ENCODE measurements at regions not wholly inside any gene's neighbourhood (a gene's known extent, or its start where the extent isn't known, plus 50 kb on each side); places are given as distances from the start of the nearest gene placed in this dataset.

DNA sequence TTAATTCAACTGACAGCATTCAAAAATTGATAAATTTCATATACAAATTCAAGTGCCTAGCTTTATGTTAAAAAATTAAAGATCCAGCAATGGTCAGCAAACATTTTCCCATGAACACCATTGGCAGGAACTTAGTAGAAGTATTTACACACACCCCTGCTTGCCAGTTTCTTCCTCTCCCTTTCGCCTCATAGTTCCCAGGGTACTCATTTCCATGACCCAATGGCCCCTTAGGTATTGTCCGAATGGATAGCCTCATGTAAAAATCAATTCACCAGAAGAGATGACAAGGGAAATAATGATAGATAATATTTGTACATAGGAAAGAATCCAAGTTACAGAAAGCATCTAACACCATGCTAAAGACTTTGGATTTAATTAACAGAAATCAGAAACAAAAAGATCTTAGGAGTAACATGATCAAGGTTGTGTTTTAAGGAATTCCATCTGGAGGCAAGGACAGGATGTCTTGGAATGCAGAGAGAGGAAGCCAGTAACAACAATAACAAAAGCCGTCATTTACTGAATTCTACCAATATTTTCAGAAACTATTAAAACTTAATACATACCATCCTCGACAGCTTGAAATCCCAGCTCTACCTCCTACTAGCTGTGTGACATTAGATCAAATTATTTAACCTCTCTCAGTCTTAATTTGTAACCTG lies 423.0 kb downstream of the IRS1 start:
- no peak for DNase-seq

GRCh38 chr2:226366920-226367319 lies 432.7 kb downstream of the IRS1 start:
- DNase-seq: no peak

DNA sequence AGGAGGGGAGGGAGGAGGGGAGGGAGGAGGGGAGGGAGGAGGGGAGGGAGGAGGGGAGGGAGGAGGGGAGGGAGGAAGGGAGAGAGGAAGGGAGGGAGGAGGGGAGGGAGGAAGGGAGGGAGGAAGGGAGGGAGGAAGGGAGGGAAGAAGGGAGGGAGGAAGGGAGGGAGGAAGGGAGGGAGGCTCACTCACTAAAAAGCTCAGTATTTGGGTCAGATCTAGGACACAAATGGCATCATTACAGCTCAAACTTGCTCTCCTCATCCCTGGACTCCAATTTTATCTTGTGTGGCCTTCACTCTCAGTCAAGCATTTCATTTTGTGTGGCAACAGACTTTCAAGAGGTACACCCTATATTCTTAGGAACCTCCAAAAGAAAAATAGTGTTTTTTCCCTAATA lies 435.4 kb downstream of the IRS1 start:
- no peak for DNase-seq

GRCh38 chr2:226362980-226363379 lies 436.6 kb downstream of the IRS1 start:
- DNase-seq: no peak

DNA sequence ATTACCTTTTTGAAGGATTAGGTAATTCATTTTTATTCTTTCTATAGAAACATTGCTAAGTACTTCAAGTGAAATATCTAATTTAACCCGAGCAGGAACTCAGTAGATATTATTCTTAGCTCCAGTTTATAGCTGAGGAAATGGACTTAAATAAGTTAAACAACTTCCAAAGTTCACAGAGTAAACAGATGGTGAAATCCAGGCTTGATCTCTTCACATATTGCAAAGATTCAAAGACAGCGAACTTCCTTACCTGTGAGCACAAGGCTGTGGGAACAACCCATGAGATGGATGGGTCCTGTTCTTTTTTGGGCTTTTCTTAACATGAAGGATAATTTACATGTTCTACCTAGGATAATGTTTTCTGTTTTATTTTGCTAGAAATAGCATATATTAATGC lies 439.0 kb downstream of the IRS1 start:
- DNase-seq: no peak

DNA sequence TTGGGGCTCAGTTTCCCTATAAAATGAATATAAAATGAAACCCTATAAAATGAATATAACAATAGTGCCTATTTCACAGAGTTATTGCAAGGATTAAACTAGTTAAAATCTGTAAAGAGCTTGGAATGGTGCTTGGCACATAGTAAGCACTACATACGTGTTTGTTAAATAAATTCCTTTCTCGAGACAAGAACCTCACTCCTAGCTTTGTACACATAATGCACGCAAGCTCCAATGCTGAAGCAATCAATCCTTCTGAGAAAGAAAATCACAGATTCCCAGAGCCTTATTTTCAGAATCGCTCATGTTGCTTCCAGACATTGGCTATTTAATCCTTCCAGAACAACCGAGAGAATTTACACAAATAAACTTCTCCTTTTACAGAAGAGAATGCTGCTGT lies 440.9 kb downstream of the IRS1 start:
- DNase-seq: no peak

DNA sequence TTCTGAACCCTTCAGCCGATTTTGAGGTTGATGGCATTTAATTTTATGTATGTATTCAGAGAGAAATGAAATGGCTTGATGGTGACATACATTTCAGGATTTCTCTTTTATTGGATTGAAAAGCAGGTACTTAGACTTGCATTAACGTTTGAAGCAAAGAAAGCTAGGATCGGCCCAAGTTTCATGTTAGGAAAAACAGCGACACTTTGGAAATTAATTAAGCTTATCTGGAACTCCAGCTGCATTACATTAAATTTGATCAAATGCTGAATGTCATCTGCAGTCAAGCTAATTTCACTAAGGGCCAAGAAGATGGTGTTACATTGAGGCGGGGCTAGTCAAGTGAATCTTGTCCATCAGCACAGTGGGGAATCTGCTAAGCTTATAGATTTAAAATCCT lies 441.8 kb downstream of the IRS1 start:
- DNase-seq: no peak

- no peak for DNase-seq
These were observed 444.0 kb downstream of the IRS1 start for GRCh38 chr2:226355600-226355999.

- DNase-seq: peak; percentile 11
These were observed 445.2 kb downstream of the IRS1 start for GRCh38 chr2:226354434-226354833.

GRCh38 chr2:226352941-226353560 lies 446.6 kb downstream of the IRS1 start:
- peak; percentile 77 for DNase-seq

DNA sequence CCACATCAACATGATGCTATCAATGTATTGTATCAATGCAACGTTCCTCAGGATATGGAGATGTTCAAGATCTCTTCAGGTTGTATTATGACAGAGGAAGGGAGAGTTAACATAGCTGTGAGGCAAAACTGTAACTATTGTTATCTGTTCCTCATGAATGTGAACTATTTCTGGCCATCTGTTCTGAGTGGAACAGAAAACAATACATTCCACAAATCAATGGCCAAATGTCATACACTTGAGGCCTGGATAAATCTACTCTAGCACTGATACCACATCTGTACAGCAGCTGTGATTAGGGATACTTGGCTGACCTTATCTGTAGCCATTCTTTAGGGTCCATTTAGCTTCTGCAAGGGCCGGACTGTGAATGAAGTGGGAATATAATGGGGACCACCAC lies 447.9 kb downstream of the IRS1 start:
- DNase-seq: no peak

GRCh38 chr2:226339616-226340015 lies 460.0 kb downstream of the IRS1 start:
- DNase-seq: no peak

DNA sequence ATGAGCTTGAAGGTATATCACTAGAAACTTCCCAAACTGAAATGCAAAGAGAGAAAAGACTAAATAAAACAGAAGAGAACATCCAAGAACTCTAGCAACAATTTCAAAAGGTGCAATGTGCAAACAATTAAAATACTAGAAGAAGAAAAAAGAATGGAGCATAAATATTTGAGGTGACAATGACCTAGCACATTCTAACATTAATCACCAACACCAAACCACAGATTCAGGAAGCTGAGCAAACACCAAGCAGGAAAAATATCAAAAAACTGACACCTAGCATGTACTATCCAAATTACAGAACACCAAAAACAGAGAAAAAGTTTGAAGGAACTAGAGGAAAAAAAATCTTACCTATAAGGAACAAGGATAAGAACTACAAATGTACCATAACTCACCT lies 460.8 kb downstream of the IRS1 start:
- no peak for DNase-seq

- DNase-seq: no peak
These were observed 461.5 kb downstream of the IRS1 start for GRCh38 chr2:226337941-226338600.

- DNase-seq: no peak
These were observed 463.3 kb downstream of the IRS1 start for GRCh38 chr2:226336283-226336682.

DNA sequence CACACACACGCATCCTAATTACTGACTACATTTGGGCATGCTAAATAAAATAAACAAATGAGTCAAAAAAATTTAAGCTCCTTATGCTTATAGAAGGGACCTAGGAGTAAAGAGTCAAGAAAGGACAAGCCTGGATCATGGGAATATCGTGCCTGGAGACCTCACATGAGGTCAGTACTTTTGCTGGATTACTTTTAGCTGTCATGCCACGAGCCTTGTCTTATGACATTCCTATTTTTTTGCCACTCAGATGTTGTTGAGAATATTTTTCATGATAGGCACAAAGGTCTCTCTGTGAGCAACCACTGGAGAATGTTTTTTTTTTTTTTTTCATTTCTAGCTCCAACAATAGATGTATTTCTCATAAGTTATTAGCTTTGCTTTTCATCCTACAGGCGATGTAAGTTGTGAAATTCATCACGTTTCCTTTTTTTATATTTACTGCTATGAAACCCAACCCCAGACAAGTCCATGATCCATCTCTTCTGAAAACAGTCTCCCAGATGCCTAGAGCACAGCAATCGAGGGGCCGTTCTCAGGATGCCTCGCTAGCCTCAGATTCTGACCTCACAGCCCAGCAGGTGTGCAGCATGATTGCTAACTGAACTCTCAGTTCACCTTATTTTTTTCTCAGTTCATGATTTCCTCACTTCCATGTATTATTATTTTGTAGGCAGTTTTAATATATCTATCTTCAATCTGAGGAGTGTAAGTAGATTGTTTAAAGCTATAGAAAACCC lies 464.5 kb downstream of the IRS1 start:
- peak; percentile 34 for DNase-seq

GRCh38 chr2:226333388-226333787 lies 466.2 kb downstream of the IRS1 start:
- DNase-seq: no peak

GRCh38 chr2:226330206-226330605 lies 469.4 kb downstream of the IRS1 start:
- no peak for DNase-seq

DNA sequence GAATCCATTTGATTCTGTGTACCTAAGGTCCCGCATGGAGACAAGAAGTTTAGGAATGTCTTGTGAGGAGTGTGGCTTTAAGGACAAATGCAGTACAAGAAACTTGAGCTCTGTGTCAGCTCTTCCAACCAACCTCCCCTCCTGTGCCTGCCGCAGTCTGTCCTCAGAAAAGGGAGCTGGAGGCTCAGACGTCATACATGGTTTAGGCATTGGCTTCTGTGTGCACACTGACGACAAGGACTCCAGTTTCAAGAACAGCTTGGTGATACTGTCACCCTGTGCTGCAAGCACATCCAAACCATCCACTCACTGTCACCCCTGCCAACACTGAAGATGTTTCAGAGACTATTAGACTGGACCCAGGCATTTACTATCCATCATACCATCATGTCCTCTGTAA lies 470.4 kb downstream of the IRS1 start:
- DNase-seq: no peak

DNA sequence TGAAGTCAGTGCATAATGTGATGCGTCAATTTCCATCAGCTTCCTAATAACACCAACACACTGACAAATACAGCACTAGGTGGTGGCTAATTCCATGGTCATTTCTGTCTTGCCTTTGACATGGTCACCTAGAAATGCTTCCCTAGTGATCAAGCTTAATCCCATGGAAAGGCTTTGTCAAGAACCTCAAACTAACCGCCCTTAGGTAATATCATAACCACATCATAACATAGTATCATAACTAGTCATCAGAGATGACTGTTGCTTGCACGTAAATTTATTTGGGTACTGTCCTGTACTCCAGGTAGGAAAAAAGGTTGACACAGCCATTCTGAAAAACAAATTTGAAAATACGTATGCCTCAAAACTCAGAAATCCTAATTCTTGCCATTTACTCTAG lies 471.8 kb downstream of the IRS1 start:
- DNase-seq: no peak

- DNase-seq: no peak
These were observed 474.1 kb downstream of the IRS1 start for GRCh38 chr2:226325526-226325925.

GRCh38 chr2:226320076-226320948 lies 479.3 kb downstream of the IRS1 start:
- no peak for DNase-seq

- DNase-seq: no peak
These were observed 481.6 kb downstream of the IRS1 start for GRCh38 chr2:226317970-226318369.
